ENCODE measurements at regions not wholly inside any gene's neighbourhood (a gene's known extent, or its start where the extent isn't known, plus 50 kb on each side); places are given as distances from the start of the nearest gene placed in this dataset.
A peak's percentile ranks its signal among the peaks of the same experiment; 100 is the strongest.

- Histone ChIP-seq H3K4me1 (peaks cover 0 to 59% (median 28%) of the 10 kb centered on the region in 6 donors), H3K27me3 (replicated peaks in 1 of 7) (no peaks in the 10 kb centered on the region), H3K9me3 (no peaks in the 10 kb centered on the region), H3K36me3 (no peaks in the 10 kb centered on the region), H3K27ac (no peak overlapping the region), H3K4me3 (no peak overlapping the region)
- WGBS, 5 donors: 71 to 94% (median 93%) methylated on average over 3 of the region's 3 CpGs
- TF ChIP-seq POLR2AphosphoS5 (IDR thresholded peaks at IDR 0.05): no peak
- no peak for TF ChIP-seq POLR2A (IDR thresholded peaks at IDR 0.05)
- TF ChIP-seq CTCF (IDR thresholded peaks at IDR 0.05 in 8 of 11, conservative IDR thresholded peaks at IDR 0.05 in 3 of 11): no peak
- DNase-seq: no peak
- intact Hi-C loops (cut with DNase I; ENCODE audit: low total_unique reads): no loop called here
Observed at GRCh38 chr2:207227749-207228145, 62.0 kb upstream of the KLF7 start.

DNA sequence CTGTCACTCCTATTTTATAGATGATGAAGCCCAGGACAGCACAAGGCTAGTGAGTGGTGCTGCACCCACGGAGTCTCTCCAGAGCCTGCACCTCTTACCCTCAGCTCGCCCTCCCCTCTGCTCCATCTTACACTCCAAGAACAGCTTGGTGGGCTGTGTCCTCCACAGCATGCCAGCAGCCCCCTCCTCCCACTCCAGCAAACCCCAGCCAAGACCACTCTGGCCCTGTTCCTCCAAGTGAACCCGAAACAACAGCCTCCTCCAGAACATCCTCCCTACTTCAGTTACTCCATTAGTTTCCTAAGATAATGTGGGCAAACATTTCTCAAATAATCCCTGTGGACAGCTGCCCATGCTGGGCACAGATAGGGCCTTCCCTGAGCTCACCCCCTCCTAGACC is 62.7 kb upstream of the KLF7 start:
- no peaks in the 10 kb centered on the region for H3K27me3 ChIP-seq (replicated peaks in 1 of 7)
- H3K36me3 ChIP-seq: no peaks in the 10 kb centered on the region
- TF ChIP-seq CTCF (IDR thresholded peaks at IDR 0.05 in 8 of 11, conservative IDR thresholded peaks at IDR 0.05 in 3 of 11) (no peak), POLR2AphosphoS5 (IDR thresholded peaks at IDR 0.05) (no peak), POLR2A (IDR thresholded peaks at IDR 0.05) (no peak)
- intact Hi-C loops (cut with DNase I; ENCODE audit: low total_unique reads): no loop called here
- H3K4me3 ChIP-seq: no peak overlapping the region
- no peaks in the 10 kb centered on the region for H3K9me3 ChIP-seq
- 75 to 95% (median 81%) methylated on average over 3 of the region's 3 CpGs for WGBS, 5 donors
- DNase-seq: no peak
- H3K27ac ChIP-seq: no peak overlapping the region
- H3K4me1 ChIP-seq: peaks cover 0 to 59% (median 28%) of the 10 kb centered on the region in 6 donors

- H3K27ac ChIP-seq: no peak overlapping the region
- TF ChIP-seq POLR2AphosphoS5 (IDR thresholded peaks at IDR 0.05): no peak
- no peak for TF ChIP-seq CTCF (IDR thresholded peaks at IDR 0.05 in 8 of 11, conservative IDR thresholded peaks at IDR 0.05 in 3 of 11)
- TF ChIP-seq POLR2A (IDR thresholded peaks at IDR 0.05): no peak
- 59 to 84% (median 80%) methylated on average over 3 of the region's 3 CpGs for WGBS, 5 donors
- H3K4me3 ChIP-seq: no peak overlapping the region
- H3K4me1 ChIP-seq: peaks cover 0 to 59% (median 28%) of the 10 kb centered on the region in 6 donors
- no peaks in the 10 kb centered on the region for H3K27me3 ChIP-seq (replicated peaks in 1 of 7)
- intact Hi-C loops (cut with DNase I; ENCODE audit: low total_unique reads): no loop called here
- H3K36me3 ChIP-seq: no peaks in the 10 kb centered on the region
- no peaks in the 10 kb centered on the region for H3K9me3 ChIP-seq
- no peak for DNase-seq
Observed at GRCh38 chr2:207229161-207229560, 63.4 kb upstream of the KLF7 start.

- Histone ChIP-seq H3K4me3 (no peak overlapping the region), H3K9me3 (peaks cover 0 to 2% (median 0%) of the 10 kb centered on the region in 8 donors), H3K36me3 (no peaks in the 10 kb centered on the region), H3K4me1 (peaks cover 0 to 48% (median 26%) of the 10 kb centered on the region in 6 donors), H3K27me3 (replicated peaks in 1 of 7) (no peaks in the 10 kb centered on the region), H3K27ac (peak overlapping the region in 5 of 8 donors; percentile 0 to 72 (median 36))
- DNase-seq: no peak
- no peak for TF ChIP-seq POLR2A (IDR thresholded peaks at IDR 0.05)
- TF ChIP-seq POLR2AphosphoS5 (IDR thresholded peaks at IDR 0.05): no peak
- TF ChIP-seq CTCF (IDR thresholded peaks at IDR 0.05 in 8 of 11, conservative IDR thresholded peaks at IDR 0.05 in 3 of 11): peak in 8 of 11 experiments; percentile 9 to 55 (median 44)
- intact Hi-C loops (cut with DNase I; ENCODE audit: low total_unique reads): no loop called here
- 50 to 67% (median 53%) methylated on average over 6 of the region's 6 CpGs for WGBS, 5 donors
Observed at GRCh38 chr2:207230261-207231105, 64.7 kb upstream of the KLF7 start.
